IgD-negative memory B cell (primary cell): ENCODE measurements at regions not wholly inside any gene's neighbourhood (a gene's known extent, or its start where the extent isn't known, plus 50 kb on each side); places are given as distances from the start of the nearest gene placed in this dataset.

Source experiments
- H3K27ac Mint-ChIP-seq, 3 donors: one replicate each; pipeline ENCODE4 v1.8.0; 2020 to 2022; ENCODE audit warnings: mild to moderate bottlenecking in 3 of 3, mixed read lengths in 3 of 3, moderate library complexity in 1 of 3
- H3K27me3 Mint-ChIP-seq: one replicate; pipeline ENCODE4 v1.8.0; 2021; ENCODE audit warnings: mixed read lengths
- H3K36me3 Mint-ChIP-seq: one replicate; pipeline ENCODE4 v1.8.0; 2020; ENCODE audit warnings: mild to moderate bottlenecking, mixed read lengths
- H3K4me1 Mint-ChIP-seq, 3 donors: one replicate each; pipeline ENCODE4 v1.8.0; 2020 to 2022; ENCODE audit warnings: mixed read lengths in 3 of 3, mild to moderate bottlenecking in 1 of 3
- H3K4me3 Mint-ChIP-seq, 4 donors: one replicate each; pipeline ENCODE4 v1.8.0; 2020 to 2022; ENCODE audit warnings: mild to moderate bottlenecking in 4 of 4, mixed read lengths in 4 of 4, moderate library complexity in 3 of 4
- H3K9me3 Mint-ChIP-seq, 3 donors: one replicate each; pipeline ENCODE4 v1.8.0; 2020 to 2021; ENCODE audit warnings: mixed read lengths in 3 of 3, mild to moderate bottlenecking in 1 of 3

DNA sequence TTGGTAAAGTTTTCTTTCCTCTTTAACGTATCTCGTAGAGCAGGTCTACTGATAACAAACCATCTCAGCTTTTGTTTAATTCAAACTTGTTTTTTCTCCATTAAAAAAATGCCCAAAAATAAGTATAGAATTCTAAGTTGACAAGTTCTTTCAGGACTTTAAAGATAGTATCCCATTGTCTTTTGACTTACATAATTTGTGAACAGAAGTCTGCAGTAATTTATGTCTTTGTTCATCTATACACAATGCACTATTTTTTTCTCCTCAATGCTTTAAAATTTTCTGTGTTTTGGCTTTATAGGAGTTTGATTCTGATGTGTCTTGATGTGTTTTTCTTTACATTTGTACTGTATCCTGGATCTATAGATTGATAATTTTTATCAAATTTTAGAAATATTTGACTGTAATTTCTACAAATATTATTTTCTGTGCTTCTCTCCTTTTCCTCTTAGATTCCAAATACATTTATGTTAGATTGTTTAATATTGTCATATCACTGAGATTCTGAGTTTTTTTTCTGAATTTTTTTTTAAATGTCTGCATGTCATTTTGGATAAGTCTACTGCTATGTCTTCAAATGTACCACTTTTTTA, 143.3 kb downstream of the FTCDNL1 start:
- H3K27ac Mint-ChIP-seq = no peak overlapping the region
- H3K27me3 Mint-ChIP-seq = peaks cover 4% of the 10 kb centered on the region
- no peak overlapping the region for H3K4me3 Mint-ChIP-seq
- peaks cover 0 to 2% (median 0%) of the 10 kb centered on the region in 3 donors for H3K4me1 Mint-ChIP-seq
- H3K9me3 Mint-ChIP-seq = peaks cover 0 to 6% (median 3%) of the 10 kb centered on the region in 3 donors
- H3K36me3 Mint-ChIP-seq = peaks cover 2% of the 10 kb centered on the region

DNA sequence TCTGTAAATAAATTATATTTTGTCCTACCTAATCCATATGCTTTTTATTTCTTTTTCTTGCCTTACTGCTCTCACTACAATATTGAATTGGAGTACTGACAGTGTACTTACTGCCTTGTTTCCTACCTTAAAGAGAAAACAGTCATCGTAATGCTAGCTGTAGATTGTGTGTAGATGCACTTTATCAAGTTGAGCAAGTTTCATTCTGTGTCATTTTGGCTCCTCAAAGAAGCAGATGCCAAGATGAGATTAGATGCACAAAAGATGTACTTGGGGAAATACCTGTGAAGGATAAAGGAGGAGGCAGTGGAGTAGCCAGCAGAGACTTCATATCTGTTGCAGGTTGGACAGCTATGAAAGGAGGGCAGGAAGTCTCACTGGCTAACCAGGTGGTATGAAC, 145.5 kb downstream of the FTCDNL1 start:
- H3K4me1 Mint-ChIP-seq = peaks cover 0 to 2% (median 0%) of the 10 kb centered on the region in 3 donors
- peaks cover 0 to 6% (median 3%) of the 10 kb centered on the region in 3 donors for H3K9me3 Mint-ChIP-seq
- H3K4me3 Mint-ChIP-seq = no peak overlapping the region

DNA sequence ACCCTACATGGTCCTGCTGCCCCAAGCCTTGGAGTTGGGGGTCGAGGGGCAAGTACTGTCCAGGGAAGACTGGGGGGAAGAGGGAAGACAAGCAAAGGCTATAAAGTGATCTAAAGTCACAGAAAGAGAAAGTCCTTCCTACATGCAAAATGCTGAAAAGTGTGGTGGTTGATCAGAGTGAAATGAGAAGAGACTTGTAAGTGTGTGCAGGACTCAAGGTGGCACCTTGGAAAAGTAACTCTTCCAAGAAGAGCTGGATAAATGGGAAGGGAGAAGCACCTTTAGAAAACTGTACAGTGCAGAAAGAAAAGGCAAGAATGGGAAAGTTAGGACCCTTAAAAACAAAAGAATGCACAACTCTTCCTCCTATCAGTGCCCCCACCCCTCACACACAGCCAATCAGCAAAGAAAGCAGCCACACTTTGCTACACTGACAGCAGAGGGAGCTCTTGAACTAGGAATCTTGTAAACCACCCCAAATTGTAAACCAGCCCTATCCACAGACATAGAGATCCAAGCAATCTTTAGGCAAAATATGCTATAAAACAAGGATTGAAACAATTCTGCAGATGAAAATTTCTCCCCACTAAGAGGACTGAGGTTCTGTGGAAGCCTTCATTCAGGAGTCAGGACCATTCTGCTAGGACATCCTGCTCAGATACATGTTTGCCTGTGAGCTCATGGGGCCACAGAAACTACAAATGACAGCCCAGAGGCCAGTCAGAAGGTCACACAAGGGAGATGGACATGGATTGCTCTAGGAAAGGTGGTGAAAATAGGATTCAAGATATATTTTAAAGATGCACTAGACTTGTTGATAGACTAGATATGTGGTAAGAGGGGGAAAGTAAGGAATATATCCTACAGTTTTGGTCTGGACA, 146.4 kb downstream of the FTCDNL1 start:
- Mint-ChIP-seq H3K9me3 (peaks cover 0 to 6% (median 3%) of the 10 kb centered on the region in 3 donors), H3K27ac (no peak overlapping the region), H3K27me3 (no peaks in the 10 kb centered on the region), H3K36me3 (peaks cover 2% of the 10 kb centered on the region), H3K4me1 (peaks cover 0 to 2% (median 0%) of the 10 kb centered on the region in 3 donors), H3K4me3 (no peak overlapping the region)

More for the DNA sequence above, 145.5 kb downstream of the FTCDNL1 start:
- no peaks in the 10 kb centered on the region for H3K27me3 Mint-ChIP-seq
- H3K27ac Mint-ChIP-seq = no peak overlapping the region
- H3K36me3 Mint-ChIP-seq = peaks cover 2% of the 10 kb centered on the region

DNA sequence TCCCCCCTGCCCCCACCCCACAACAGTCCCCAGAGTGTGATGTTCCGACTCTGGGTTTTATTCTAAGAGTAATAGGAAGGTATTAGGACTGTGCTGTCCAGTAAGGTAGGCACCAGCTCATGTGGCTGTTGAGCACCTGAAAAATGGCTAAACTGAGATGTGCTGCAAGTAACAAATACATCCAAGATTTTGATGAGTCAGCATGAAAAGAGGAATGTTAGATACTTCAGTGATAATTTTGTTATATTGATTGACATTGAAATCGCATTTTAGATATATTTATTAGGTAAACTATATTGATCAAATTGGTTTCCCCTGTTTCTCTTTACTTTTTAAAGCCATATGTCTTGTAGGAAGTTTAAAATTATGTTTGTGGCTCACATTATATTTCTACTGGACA, 147.8 kb downstream of the FTCDNL1 start:
- peaks cover 2% of the 10 kb centered on the region for H3K36me3 Mint-ChIP-seq
- peaks cover 0 to 1% (median 0%) of the 10 kb centered on the region in 3 donors for H3K4me1 Mint-ChIP-seq
- H3K27me3 Mint-ChIP-seq = no peaks in the 10 kb centered on the region
- H3K27ac Mint-ChIP-seq = no peak overlapping the region
- H3K9me3 Mint-ChIP-seq = peaks cover 0 to 4% (median 3%) of the 10 kb centered on the region in 3 donors
- H3K4me3 Mint-ChIP-seq = no peak overlapping the region

DNA sequence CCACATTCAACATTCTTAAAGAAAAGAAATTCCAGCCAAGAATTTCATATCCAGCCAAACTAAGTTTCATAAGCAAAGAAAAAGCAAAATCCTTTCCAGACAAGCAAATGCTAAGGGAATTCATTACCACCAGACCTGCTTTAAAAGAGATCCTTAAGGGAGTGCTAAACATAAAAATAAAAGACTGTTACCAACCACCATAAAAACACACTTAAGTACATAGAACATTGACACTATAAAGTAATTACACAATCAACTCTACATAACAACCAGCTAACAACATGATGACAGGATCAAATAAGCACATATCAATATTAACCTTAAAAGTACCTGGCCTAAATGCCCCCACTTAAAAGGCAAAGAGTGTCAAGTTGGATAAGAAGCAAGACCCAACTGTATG, 153.5 kb downstream of the FTCDNL1 start:
- H3K4me3 Mint-ChIP-seq = no peak overlapping the region
- H3K4me1 Mint-ChIP-seq = no peaks in the 10 kb centered on the region
- no peaks in the 10 kb centered on the region for H3K36me3 Mint-ChIP-seq
- H3K27me3 Mint-ChIP-seq = peaks cover 2% of the 10 kb centered on the region
- no peak overlapping the region for H3K27ac Mint-ChIP-seq
- peaks cover 0 to 1% (median 0%) of the 10 kb centered on the region in 3 donors for H3K9me3 Mint-ChIP-seq

DNA sequence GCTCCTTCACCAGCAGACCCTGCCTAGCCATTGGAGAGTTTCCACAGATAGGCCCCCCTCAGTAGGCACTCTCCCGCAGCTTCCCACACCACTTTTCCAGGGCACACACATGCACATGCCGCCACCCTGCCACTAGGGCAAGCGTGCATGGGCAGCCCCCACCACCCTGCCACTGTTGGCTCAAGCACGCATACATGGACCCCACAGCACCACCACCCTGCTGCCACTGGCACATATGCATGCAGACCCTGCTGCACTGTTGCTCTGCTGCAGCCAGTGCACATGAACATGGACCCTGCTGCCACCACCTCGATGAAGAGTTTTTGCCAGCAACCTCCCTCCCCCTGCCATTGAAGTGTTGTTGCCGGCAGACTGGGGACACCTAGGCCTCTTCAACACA, 154.9 kb downstream of the FTCDNL1 start:
- Mint-ChIP-seq H3K36me3 (no peaks in the 10 kb centered on the region), H3K4me1 (no peaks in the 10 kb centered on the region), H3K9me3 (peaks cover 0 to 1% (median 0%) of the 10 kb centered on the region in 3 donors), H3K27me3 (peaks cover 2% of the 10 kb centered on the region), H3K4me3 (no peak overlapping the region), H3K27ac (no peak overlapping the region)

DNA sequence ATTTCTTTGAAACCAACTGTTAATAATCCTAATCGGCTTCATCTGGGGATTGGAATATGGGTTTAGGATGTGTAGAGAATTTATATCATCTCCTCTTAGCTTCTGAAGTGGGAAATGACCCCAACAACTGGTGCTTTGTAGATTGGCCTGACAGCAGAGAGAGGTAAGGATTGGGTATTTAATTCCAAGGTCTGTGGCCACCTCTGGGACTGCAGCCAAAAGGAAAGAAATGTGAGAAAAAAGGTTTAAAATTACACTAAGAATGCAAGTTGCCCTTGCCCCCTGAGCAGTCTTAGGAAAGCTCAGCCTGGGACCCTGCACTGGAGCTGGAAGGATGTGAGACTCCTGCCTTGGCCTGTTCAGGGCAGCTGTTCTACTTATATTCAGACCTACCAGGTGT, 157.1 kb downstream of the FTCDNL1 start:
- peaks cover 0 to under 1% (median 0%) of the 10 kb centered on the region in 3 donors for H3K9me3 Mint-ChIP-seq
- no peaks in the 10 kb centered on the region for H3K4me1 Mint-ChIP-seq
- H3K4me3 Mint-ChIP-seq = no peak overlapping the region
- H3K27ac Mint-ChIP-seq = no peak overlapping the region
- H3K27me3 Mint-ChIP-seq = peaks cover 2% of the 10 kb centered on the region
- no peaks in the 10 kb centered on the region for H3K36me3 Mint-ChIP-seq

DNA sequence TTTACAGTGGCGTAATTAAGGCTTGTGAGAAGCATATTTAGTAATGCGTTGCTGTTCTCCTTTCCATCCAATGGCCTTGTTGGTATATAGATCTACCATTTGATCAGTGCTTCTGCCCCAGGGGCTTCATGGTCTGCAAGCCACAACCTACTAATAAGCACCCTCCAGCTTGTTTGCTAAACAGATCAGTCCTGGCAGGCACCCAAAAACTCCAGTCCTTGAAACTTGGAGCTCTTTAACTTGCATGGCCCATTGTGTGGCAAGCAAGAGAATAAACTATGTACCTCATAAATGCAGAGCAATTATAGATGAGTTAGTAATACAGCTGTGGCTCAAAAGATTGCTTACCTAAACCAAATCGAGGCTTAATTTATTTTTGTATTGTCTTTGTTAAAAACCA, 158.5 kb downstream of the FTCDNL1 start:
- H3K27ac Mint-ChIP-seq = no peak overlapping the region
- no peaks in the 10 kb centered on the region for H3K4me1 Mint-ChIP-seq
- H3K27me3 Mint-ChIP-seq = peaks cover 2% of the 10 kb centered on the region
- no peaks in the 10 kb centered on the region for H3K9me3 Mint-ChIP-seq
- H3K4me3 Mint-ChIP-seq = no peak overlapping the region
- H3K36me3 Mint-ChIP-seq = no peaks in the 10 kb centered on the region

DNA sequence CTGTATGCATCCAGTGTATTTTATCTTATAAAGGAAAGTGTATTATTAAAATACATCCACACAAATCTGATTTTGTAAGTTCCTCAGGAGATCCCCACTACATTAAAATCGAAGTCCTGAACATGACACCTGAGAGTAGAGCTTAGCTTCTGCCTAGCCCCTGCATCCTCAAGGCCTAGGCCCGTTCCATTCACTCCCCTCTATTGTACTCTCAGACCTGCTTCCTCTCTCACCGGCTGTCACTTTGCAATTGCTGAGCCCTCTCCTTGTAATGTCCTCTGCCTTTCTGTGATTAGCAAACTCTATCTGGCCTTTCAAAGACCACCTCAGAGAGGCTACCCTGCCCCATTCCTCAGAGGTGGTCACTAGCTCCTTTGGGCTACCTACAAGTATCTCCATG, 160.8 kb downstream of the FTCDNL1 start:
- Mint-ChIP-seq H3K27me3 (no peaks in the 10 kb centered on the region), H3K4me1 (peaks cover 0 to 2% (median 0%) of the 10 kb centered on the region in 3 donors), H3K9me3 (no peaks in the 10 kb centered on the region), H3K27ac (no peak overlapping the region), H3K36me3 (no peaks in the 10 kb centered on the region), H3K4me3 (no peak overlapping the region)

DNA sequence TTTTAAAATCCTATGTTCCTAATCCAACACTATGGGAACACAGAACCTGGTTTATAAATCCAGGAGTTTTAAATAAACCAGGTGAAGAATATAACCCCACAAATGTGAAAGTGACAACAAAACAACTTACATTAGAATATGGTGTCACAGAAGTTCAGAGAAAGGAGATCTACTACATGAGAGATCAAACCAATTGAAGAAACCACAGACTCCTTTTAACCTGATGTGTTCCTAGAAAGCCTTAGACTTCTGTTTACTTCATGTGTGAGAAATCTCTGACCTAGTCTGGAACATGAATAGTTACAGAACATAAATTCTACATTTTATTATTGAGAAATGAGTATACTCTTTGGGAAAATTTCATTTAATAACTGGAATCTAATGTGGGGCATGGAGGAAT, 165.3 kb downstream of the FTCDNL1 start:
- Mint-ChIP-seq H3K36me3 (no peaks in the 10 kb centered on the region), H3K27ac (no peak overlapping the region), H3K4me1 (peaks cover 0 to 7% (median 0%) of the 10 kb centered on the region in 3 donors), H3K4me3 (no peak overlapping the region), H3K27me3 (no peaks in the 10 kb centered on the region), H3K9me3 (no peaks in the 10 kb centered on the region)

DNA sequence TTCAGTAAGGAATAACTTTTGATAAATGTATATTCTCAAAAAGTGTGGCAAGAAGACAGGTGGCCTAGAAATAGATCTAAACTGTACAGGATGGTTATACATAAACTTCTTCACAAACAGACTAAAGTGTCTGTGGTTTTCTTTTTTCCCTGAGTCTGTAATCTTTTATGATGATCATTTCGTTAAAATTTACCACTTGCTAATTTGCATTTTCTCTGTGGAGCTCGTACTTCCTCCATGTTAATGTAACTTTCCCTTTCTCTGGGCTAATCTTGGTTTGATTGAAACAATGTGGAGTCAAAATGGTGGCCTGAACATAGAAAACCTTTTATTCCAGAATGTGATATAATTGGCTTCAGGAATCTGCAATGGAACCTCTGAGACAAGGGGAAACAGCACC, 166.2 kb downstream of the FTCDNL1 start:
- no peaks in the 10 kb centered on the region for H3K9me3 Mint-ChIP-seq
- H3K4me1 Mint-ChIP-seq = peaks cover 0 to 7% (median 0%) of the 10 kb centered on the region in 3 donors
- no peaks in the 10 kb centered on the region for H3K27me3 Mint-ChIP-seq
- no peak overlapping the region for H3K27ac Mint-ChIP-seq
- H3K4me3 Mint-ChIP-seq = no peak overlapping the region
- H3K36me3 Mint-ChIP-seq = no peaks in the 10 kb centered on the region

DNA sequence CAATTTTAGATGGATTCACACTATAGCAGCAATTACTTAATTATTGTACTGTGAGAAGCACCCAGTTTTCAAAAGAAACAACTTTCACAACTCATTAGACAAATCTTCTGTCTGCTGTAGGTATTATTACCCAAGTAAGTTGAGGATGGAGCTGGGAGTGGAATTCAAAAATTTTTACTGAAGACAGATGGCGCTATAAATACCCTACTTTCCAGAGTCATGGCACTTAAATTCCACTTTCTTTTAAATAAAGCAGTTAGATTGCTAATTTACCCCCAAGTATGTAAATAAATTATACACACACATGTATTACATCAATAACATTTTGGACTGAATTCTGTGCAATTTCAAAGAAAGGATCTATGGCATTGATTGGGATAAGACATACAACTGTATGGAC, 166.8 kb downstream of the FTCDNL1 start:
- no peak overlapping the region for H3K4me3 Mint-ChIP-seq
- no peaks in the 10 kb centered on the region for H3K9me3 Mint-ChIP-seq
- H3K36me3 Mint-ChIP-seq = no peaks in the 10 kb centered on the region
- H3K4me1 Mint-ChIP-seq = peaks cover 0 to 7% (median 0%) of the 10 kb centered on the region in 3 donors
- no peak overlapping the region for H3K27ac Mint-ChIP-seq
- H3K27me3 Mint-ChIP-seq = no peaks in the 10 kb centered on the region

DNA sequence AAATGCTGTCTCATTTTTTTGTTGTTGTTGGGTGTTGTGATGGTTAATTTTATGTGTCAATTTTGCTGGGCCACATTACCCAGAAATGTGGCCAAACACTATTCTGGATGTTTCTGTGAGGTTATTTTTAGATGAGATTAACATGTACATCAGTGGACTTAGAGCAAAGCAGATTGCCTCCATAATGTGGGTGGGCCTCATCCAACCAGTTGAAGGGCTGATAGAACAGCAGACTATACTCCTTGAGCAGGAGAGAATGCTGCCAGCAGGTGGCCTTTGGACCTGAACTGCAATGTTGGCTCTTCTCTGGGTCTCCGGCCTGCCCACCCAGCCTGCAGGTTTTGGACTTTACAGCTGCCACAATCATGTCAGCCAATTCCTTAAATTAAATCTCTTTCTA, 169.0 kb downstream of the FTCDNL1 start:
- H3K9me3 Mint-ChIP-seq = no peaks in the 10 kb centered on the region
- no peak overlapping the region for H3K27ac Mint-ChIP-seq
- no peaks in the 10 kb centered on the region for H3K27me3 Mint-ChIP-seq
- peaks cover 0 to 7% (median 0%) of the 10 kb centered on the region in 3 donors for H3K4me1 Mint-ChIP-seq
- no peaks in the 10 kb centered on the region for H3K36me3 Mint-ChIP-seq
- no peak overlapping the region for H3K4me3 Mint-ChIP-seq

DNA sequence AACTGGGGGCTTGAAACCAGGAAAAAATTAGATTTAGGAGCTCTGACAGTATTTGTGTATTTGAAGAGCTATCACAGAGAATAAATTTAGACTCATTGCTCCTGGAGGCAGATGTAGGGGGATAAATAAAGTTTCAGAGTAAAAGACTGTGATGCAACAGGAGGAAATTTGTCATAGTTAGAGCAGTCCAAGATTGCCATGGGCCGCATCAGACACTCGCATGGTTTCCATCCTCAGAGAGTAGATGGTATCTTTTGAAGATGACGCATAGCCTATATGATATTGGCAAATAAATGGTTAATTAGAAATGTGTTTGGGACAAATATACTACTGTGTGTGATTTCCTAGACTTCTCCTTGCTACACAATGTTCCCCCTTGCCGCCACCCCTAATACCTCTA, 170.5 kb downstream of the FTCDNL1 start:
- no peaks in the 10 kb centered on the region for H3K9me3 Mint-ChIP-seq
- no peak overlapping the region for H3K4me3 Mint-ChIP-seq
- peaks cover 0 to 7% (median 0%) of the 10 kb centered on the region in 3 donors for H3K4me1 Mint-ChIP-seq
- H3K27ac Mint-ChIP-seq = no peak overlapping the region
- H3K27me3 Mint-ChIP-seq = no peaks in the 10 kb centered on the region
- no peaks in the 10 kb centered on the region for H3K36me3 Mint-ChIP-seq

DNA sequence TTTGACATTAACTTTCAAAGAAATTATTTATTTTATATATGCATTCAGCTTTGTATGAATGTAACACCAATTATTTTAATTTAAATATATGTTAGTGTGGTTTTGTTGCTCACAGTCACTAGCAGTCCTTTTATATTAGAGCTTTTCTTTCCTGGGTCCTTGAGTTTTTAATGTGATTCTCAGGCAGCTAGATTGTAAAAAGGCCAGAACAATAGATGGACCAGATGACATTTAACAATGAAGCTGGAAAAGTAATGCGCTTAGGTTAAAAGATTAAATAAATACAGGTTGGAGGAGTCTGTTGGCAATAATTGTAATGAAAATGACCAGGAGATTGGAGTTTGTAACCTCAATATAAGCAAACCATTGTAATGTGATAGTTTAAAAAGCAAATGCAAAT, 171.1 kb downstream of the FTCDNL1 start:
- Mint-ChIP-seq H3K27ac (no peak overlapping the region), H3K9me3 (no peaks in the 10 kb centered on the region), H3K4me1 (peaks cover 0 to 2% (median 0%) of the 10 kb centered on the region in 3 donors), H3K36me3 (no peaks in the 10 kb centered on the region), H3K27me3 (no peaks in the 10 kb centered on the region), H3K4me3 (no peak overlapping the region)

DNA sequence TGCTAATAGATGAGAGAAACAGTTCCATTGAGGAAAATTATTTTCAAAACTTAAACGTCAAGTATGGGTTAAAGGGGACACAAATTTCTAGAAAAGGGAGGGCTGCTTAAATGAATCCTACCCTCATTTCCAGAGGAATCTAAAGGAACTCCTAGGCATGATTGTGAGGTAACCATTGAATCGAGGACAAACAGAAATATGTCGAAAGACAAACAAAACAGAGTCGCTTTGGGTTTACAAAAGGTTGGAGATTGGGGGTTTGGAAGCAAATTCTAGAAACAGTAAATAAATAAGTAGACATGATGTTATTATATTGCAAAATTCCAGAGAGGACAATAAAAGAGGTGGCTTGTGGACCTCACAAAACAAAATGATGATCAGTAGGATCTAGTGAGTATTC, 173.1 kb downstream of the FTCDNL1 start:
- Mint-ChIP-seq H3K4me3 (no peak overlapping the region), H3K4me1 (no peaks in the 10 kb centered on the region), H3K36me3 (no peaks in the 10 kb centered on the region)

More for the DNA sequence above, 173.1 kb downstream of the FTCDNL1 start:
- H3K9me3 Mint-ChIP-seq = no peaks in the 10 kb centered on the region
- H3K27me3 Mint-ChIP-seq = no peaks in the 10 kb centered on the region
- H3K27ac Mint-ChIP-seq = no peak overlapping the region
